ENCODE measurements at regions not wholly inside any gene's neighbourhood (a gene's known extent, or its start where the extent isn't known, plus 50 kb on each side); places are given as distances from the start of the nearest gene placed in this dataset.
"Not testable (repeated sequence)": the region's sequence is repeated elsewhere in the genome, so short reads cannot be mapped to it uniquely, and the experiment has no call there.

DNA sequence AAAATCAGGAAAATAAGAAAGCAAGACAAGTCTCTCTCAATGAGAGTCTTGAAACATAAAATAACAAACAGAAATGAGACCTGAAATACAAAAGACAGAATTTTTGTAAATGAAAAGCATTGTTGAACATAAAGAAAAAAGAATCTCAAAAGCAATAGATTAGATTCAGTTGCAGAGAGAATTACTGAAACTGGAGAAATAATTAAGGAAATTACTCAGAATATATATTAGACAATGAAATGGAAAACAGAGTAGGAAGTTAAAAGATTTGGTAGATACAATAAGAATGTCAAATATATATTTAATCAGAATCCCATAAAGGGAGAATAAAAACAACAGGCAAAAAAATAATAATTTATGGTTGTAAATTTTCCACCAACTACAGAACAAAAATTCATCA, 308.3 kb downstream of the CRPPA start:
- H3K4me3 ChIP-seq (ENCODE audit: low read depth, low read length) = no peak overlapping the region
- DNase-seq (ENCODE audit: low read depth) = no peak

DNA sequence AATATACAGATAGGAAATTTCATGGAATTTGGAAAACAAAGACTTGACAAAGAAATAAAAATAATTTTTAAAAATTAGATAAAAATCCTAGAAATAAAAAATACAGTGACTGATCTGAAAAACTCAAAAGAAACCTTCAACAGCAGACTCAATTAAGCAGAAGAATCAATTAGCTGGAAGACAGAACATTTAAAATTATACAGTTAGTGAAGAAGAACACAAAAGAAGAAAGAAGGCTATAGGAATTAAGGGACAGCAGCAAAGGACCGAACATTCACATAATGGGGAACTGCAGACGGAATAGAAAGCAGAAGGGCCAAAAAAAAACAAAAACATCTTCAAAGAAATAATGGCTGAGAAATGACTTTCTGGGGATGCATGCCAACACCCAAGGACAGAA, 314.5 kb downstream of the CRPPA start:
- no peak for DNase-seq (ENCODE audit: low read depth)
- H3K4me3 ChIP-seq (ENCODE audit: low read depth, low read length) = no peak overlapping the region

DNA sequence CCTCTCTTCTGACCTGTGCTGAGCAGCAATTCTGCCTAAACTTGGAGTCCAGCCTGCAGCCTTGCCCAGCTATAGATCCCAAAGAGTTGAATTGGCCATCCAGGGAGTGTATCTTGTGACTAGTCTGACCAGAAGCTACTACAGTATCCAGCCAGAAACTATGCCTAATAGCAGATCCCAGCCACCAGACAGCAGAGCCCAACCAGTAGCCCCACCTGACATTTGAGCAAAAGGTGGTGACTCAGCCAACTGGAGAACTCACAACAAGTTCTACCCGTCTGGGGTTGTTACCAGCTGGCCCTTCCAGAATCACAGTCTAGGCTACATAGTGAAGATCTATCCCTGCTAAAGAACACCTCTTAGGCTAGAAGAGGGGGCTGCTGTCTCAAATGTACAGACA, 315.0 kb downstream of the CRPPA start:
- H3K4me3 ChIP-seq (ENCODE audit: low read depth, low read length) = no peak overlapping the region
- no peak for DNase-seq (ENCODE audit: low read depth)

DNA sequence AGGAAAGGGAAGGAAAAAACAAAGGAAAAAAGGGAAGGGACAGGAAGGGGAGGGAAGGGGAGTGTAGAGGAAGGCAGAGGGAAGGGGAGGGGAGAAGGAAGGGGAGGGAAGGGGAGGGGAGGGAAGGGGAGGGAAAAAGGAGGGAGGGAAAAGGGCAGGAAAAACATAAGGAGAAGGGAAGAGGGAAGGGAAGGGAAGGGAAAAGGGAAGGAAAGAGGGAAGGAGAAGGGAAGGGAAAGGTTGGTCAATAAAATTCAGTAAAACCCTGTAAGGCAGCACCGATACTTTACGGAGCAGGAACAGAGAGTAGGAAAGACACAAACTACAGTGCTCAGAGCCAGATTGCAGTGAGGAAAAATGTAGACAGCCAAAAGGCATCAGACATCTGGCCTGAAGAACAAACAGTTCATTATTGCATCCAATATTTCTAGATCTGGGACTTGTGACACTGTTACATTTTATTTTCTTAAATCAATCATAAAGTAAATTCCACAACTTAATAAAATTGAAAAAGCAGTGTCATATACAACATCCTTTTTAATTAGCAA, 322.0 kb downstream of the CRPPA start:
- H3K4me3 ChIP-seq (ENCODE audit: low read depth, low read length) = no peak overlapping the region

DNA sequence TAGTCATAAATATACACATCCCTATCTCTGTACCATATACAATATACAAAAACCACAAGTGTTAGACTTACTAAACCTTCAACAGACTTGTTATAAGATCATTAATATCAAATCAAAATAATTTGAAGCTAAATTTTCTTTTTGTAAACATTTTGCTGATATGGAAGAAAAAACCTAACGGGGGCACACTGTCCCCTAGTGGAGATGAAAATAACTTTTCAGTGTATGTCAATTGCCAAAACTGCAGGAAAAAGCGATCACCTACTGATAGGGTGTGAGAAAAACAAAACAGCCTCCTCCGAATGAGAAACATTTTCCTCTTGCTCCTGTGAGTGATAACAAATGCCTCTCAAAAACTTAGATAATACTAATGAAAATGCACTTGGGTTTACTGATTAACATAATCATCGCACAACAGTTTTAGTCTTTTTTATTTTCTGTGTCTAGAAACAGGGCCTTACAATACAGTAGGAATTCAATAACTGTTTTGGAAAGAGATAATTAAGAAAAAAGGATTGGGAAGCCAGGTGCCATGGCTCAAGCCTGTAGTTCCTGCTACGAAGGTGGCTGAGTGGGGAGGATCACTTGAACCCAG, 322.7 kb downstream of the CRPPA start:
- no peak overlapping the region for H3K4me3 ChIP-seq (ENCODE audit: low read depth, low read length)
- no peak for DNase-seq (ENCODE audit: low read depth)

More for the DNA sequence above, 322.0 kb downstream of the CRPPA start:
- DNase-seq (ENCODE audit: low read depth) = no peak

DNA sequence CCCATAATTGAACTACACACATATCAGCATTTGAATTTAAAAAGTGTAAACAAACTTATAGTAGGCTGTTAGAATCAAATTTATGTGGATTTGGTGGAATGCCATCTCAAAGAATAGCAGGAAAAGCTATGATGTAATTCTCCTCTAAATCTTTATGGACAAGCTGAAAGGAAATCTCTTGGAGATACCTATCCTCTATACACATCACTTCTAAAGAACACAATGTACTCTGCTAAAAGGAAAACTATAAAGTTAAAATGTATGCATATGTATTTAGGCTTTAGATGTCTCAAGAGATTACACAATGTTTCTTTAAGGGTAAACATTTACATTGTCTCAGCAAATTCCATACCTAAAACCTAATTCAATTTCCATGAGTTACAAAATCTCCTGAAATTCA, 323.3 kb downstream of the CRPPA start:
- peak; percentile 75 for DNase-seq (ENCODE audit: low read depth)
- no peak overlapping the region for H3K4me3 ChIP-seq (ENCODE audit: low read depth, low read length)

DNA sequence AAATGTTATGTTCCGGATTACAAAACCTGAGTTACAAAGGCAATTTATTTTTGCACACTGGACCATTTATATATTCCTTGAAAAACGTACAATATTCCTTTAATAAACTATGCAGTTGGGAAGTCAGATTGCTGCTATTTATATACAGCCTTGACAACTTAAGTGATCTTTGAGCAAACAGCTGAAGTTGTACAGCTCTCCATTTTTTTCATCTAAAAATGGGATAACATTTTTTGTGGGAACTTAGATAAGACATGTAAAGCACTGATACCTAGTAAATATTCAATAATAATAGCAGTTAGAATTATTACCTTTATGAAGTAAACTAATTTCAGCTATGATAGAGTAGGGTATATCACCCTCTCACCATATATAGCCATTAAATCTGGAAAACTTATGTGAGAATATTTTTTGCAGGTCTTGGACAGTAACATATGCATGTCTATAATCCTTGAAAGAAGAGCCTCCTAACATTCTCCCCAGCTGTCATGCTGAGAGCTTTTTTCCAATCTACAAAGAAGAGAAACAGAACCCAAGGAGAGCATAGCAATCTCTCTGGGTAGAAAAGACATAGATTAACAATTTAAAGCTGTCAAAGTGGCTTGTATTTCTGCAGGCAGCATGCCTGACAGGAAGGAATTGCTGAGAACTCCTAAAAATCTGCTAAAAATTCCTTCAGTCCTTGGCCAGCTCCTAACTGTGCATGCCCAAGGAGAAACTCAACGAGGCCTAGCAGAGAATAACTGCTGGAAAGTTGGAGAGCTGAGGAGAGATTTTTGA, 326.0 kb downstream of the CRPPA start:
- DNase-seq (ENCODE audit: low read depth) = no peak
- no peak overlapping the region for H3K4me3 ChIP-seq (ENCODE audit: low read depth, low read length)

DNA sequence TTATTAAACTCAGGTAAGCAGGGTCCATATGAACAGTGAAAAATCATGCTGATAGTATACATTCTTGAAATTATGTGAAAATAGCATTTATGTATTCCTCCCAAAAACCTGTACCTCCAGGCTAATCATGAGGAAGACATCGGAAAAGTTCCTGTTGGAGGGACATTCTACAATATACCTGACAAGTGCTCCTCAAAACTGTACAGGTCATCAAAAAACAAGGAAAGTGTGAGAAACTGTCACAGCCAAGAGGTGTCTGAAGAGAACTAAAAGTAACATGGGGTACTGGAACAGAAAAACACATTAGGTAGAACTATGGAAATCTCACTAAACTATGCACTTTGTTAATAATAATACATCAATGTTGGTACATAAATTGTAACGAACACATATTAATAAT, 326.7 kb downstream of the CRPPA start:
- no peak for DNase-seq (ENCODE audit: low read depth)

DNA sequence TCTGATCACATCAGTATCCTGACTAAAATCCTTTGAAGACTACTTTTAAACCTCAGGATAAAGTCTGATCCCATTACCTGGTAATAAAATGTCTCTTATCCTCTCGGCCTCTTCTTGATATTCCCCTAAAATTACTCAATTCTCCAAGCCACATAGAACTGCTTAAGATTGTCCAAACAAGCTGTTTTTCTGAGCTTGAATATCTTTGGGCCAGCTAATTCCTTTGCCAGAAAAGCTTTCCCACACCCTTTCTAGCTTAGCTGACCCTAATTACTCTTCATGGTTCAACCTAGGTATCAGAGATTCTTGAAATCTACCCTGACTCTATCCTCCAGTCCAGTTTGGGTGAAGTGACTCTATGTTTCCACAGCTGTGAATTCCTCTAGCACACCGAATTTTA, 328.6 kb downstream of the CRPPA start:
- H3K4me3 ChIP-seq (ENCODE audit: low read depth, low read length) = no peak overlapping the region
- DNase-seq (ENCODE audit: low read depth) = no peak

More for the DNA sequence above, 326.7 kb downstream of the CRPPA start:
- H3K4me3 ChIP-seq (ENCODE audit: low read depth, low read length) = no peak overlapping the region

DNA sequence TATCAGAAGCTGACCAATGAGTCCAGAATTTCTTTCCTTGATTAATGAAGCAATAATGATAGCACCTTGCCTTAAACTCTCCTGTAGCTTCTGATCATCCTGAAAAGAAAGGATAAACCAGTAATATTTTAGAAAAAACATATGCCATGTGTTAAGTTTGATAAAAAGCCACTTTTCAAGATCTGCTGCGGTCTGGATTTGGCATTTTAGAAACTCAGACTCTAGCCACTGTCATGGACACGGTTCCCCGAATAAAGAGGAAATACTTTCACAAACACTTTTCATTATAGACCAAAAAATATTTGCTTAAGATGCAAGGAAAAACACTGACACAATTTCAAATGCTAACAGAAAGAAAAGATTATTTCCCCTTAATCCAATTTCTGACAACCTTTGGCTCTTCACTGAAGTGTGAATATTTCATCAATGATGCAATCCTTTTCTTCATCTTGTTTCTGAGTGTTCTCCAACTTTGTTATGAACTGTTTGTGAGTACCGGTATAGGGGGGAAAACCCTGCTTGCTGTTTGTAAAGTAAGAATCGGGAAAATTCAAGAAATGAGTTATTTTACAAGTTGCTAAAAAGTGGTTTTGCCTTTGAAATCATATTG, 329.5 kb downstream of the CRPPA start:
- no peak overlapping the region for H3K4me3 ChIP-seq (ENCODE audit: low read depth, low read length)
- no peak for DNase-seq (ENCODE audit: low read depth)

DNA sequence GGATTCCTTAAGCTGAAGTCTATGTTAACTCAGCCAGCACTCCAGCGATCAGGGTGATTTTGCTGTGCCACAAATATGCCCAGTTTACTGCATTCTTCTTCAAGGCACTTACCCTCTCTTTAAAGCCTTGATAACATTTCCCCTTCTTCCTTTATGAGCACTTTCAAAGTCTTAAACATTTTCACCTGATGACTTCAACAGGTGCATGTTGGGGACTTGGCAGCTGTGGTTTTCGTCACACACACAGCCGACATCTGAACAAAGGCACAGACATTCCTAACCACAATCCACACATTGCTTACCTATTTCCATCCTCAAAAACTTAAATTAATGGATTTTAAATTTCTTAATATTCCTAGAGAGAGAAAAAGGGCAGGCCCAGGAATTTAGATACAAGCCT, 331.5 kb downstream of the CRPPA start:
- DNase-seq (ENCODE audit: low read depth) = no peak
- H3K4me3 ChIP-seq (ENCODE audit: low read depth, low read length) = no peak overlapping the region

DNA sequence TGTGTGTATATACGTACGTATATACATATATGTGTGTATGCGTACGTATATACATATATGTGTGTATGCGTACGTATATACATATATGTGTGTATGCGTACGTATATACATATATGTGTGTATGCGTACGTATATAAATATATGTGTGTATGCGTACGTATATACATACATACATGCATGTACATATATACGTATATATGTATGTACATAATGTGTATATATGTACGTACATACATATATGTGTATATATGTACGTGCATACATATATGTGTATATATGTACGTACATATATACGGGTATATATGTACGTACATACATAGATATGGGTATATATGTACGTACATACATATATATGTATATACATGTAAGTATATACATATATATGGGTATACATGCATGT, 332.1 kb downstream of the CRPPA start:
- no peak overlapping the region for H3K4me3 ChIP-seq (ENCODE audit: low read depth, low read length)
- DNase-seq (ENCODE audit: low read depth) = no peak

DNA sequence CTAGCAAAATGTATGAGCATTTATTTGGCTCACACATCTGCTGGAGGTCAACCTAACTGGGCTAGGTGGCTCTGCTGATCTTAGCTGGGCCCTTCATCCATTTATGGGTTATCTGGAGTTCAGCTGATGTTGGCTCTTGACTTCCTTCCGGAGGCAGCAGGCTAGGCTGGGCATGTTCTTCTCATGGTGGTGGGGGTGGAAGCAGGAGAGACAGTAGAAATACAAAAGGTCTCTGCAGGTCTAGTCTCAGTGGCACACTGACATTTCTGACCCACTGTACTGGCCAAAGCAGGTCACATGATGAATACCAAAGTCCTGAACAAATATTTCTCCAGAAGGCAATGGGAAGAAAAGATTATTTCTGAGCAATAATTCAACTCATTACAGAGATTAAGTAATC, 334.6 kb downstream of the CRPPA start:
- DNase-seq (ENCODE audit: low read depth) = peak; percentile 70
- no peak overlapping the region for H3K4me3 ChIP-seq (ENCODE audit: low read depth, low read length)

DNA sequence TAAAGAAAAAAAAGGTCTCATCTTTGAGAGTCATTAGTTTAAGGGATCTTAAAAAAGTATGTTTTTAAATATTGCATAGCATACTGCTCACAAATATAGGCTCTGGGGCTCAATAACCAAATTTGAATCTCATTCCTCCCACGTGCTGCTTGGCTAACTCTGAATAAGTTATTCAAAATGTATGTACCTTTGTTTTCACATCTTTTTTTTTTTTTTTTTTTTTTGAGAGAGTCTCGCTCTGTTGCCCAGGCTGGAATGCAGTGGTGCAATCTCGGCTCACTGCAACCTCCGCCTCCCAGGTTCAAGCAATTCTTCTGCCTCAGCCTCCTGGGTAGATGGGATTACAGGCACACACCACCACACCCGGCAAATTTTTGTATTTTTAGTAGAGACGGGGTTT, 335.6 kb downstream of the CRPPA start:
- not testable (repeated sequence) for DNase-seq (ENCODE audit: low read depth); H3K4me3 ChIP-seq (ENCODE audit: low read depth, low read length)

DNA sequence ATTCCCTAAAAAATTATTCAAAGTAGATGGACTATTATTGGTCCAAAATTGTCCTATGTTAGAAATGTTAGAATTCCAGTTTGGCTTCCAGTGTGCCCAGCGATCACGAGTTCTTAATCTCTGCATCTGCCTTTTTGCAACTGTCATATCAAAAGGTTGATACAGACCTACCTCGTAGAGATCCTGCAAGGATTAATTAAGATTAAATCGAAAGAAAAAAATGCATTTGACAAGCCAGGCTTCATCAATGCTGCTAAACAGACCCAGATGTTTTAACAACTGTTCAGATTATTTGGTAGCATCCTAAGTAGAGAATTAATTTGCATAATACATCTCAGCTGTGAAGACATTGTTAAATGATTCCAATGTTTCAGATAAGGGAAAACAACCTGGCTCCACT, 336.5 kb downstream of the CRPPA start:
- DNase-seq (ENCODE audit: low read depth) = no peak
- no peak overlapping the region for H3K4me3 ChIP-seq (ENCODE audit: low read depth, low read length)

DNA sequence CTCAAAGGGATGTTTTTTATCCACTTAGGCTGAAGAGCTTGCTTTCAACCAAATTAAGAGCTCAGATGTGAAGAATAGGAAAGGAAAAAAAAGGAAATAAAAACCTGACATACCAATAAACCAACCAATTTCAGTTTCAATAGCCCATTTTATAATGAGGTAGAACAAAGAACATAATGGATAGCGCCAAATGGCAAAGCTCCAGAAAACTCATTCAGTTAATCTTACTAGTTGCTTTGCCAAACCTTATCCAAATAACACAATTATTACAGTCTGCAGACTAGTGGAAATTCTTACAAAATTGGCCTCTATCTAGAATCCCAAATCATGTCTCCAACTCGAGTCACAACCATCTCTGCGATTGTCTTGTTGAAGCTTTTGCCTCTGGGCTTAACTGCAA, 337.0 kb downstream of the CRPPA start:
- no peak for DNase-seq (ENCODE audit: low read depth)
- H3K4me3 ChIP-seq (ENCODE audit: low read depth, low read length) = no peak overlapping the region

DNA sequence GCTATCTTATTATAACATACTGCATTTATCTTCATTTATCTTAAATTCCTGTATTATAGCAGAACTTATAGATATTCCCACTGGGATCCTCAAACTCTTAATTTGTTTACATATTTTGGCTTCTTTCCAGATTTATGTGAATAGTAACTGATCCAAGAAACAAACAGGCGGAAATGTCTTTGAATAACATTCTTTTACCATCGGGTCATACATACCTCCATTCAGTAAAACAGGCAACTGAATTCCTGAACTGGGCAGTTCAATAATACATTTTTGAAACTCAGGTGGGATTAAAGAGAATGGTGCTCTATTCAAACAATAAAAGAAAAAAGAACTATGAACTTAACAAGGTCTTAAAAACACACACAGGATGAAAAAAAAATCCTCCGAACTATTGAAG, 337.4 kb downstream of the CRPPA start:
- no peak for DNase-seq (ENCODE audit: low read depth)
- no peak overlapping the region for H3K4me3 ChIP-seq (ENCODE audit: low read depth, low read length)

DNA sequence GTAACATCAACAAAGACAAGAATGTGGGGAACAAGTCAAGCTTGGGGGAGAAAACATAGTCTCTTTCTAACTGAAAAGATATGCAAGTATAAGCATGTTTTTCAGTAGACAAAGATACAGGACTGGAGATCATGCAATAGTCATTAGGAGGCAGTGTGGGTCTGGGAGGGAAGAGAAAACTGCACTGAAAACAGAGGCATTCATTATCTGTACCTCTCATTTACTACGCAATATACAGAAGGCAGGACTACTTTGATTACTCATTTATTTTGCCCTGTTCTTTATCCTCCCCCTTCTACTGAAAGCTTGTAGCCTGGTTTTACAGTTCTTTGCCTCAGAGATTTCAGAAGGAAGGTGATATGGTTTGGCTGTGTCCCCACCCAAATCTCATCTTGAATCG, 341.2 kb downstream of the CRPPA start:
- no peak overlapping the region for H3K4me3 ChIP-seq (ENCODE audit: low read depth, low read length)
- DNase-seq (ENCODE audit: low read depth) = no peak

DNA sequence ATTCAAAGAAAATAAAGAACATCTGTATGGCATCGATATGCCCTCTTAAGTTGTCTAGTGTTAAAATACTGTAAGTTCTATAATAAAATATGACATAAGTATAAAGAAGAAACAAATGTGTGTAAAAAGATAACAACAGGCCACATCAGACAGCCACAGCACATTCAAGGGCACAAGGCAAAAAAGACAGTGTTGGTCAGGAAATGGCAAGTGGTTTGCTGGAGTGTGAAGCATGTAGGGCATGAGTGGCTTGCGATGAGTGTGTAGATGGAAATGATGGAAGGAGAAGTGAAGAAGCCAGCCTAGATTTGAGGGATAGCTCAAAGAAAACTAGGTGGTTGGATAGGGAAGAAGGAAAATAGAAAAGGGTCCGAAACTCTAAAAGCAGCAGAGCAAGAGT, 341.6 kb downstream of the CRPPA start:
- no peak for DNase-seq (ENCODE audit: low read depth)
- no peak overlapping the region for H3K4me3 ChIP-seq (ENCODE audit: low read depth, low read length)

DNA sequence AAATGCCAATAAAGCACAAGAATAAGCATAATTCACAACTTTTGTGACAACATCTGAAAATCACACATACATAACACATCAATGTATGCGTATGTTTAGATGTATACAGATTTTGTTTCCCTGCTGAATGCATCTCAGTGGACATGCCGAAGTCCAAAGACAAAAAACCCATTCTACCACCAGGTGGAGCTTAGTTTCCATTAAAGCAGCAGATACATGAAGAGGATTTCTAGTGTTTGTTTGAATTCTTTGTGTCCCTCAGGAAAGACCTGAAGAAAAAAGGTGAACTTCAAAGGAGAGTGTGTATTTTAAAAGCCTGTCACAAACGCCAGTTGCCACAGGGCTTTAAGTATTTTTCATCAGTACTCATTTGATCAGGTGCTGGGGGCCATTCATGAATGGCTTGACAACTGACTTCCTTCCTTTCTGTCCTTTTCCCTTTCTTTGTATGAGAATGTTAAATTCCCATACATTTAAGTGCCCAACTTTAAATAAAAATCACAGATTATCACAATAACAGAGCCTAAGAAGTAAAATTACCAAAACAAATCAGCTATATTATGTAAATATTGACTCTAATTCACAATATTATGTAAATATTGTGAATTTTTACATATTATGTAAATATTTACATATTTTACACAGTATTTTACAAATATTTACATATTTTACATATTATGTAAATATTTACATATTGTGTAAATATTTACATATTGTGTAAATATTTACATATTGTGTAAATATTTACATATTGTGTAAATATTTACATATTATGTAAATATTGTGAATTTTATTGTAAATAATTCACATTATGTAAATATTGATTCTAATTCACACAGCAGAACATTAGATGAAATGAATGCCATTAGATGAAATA, 343.0 kb downstream of the CRPPA start:
- H3K4me3 ChIP-seq (ENCODE audit: low read depth, low read length) = no peak overlapping the region
- no peak for DNase-seq (ENCODE audit: low read depth)

Measured in skeletal muscle cell (primary cell).